Prostate gland (tissue), 2 donors: ENCODE measurements at regions not wholly inside any gene's neighbourhood (a gene's known extent, or its start where the extent isn't known, plus 50 kb on each side); places are given as distances from the start of the nearest gene placed in this dataset.

Source experiments
- DNase-seq: peaks from one replicate; pipeline ENCODE4 v3.0.0-alpha.2; 2019; ENCODE audit warnings: low spot score
- H3K27ac ChIP-seq, 2 donors: fragments of 200-600 bp; sonication (generic); 2 replicates each; pipeline ENCODE4 v1.5.1; 2017 to 2019
- H3K27me3 ChIP-seq: fragments of 200-600 bp; sonication (generic); replicated peaks from 2 replicates; pipeline ENCODE4 v1.5.1; 2019; ENCODE audit not compliant: insufficient read depth
- H3K36me3 ChIP-seq, 2 donors: fragments of 200-600 bp; sonication (generic); 1 replicate in 1 of 2; 2 replicates in 1 of 2; pipeline versions ENCODE4 v1.5.1 to v1.8.1; 2017 to 2019
- H3K4me1 ChIP-seq: fragments of 200-600 bp; sonication (generic); replicated peaks from 2 replicates; pipeline ENCODE4 v1.5.1; 2019
- H3K4me3 ChIP-seq, 2 donors: fragments of 200-600 bp; sonication (generic); 2 replicates each; pipeline ENCODE4 v1.5.1; 2017 to 2019
- H3K9me3 ChIP-seq: fragments of 200-600 bp; sonication (generic); 2 replicates; pipeline ENCODE4 v1.5.1; 2017
- POLR2A ChIP-seq: fragments of 450-650 bp; IDR thresholded peaks from one replicate; pipeline ENCODE4 v1.6.1; 2016; ENCODE audit warnings: antibody characterized with exemption, mild to moderate bottlenecking
- POLR2AphosphoS5 ChIP-seq: sonication (generic); formaldehyde crosslinking; IDR thresholded peaks from one replicate; pipeline ENCODE4 v1.6.1; 2017; ENCODE audit warnings: antibody characterized with exemption
- WGBS: methylation state at CpG from one replicate; pipeline ENCODE4 v1.1.5; 2018; 5-methylcytosine and 5-hydroxymethylcytosine counted together
- intact Hi-C: fragments of 100-400 bp; cut with DNase I; formaldehyde crosslinking; loops from one replicate; pipeline ENCODE4 v1.14.2; 2022
- TF ChIP-seq, protein P1 (sequence below), 4 experiments: fragments of 200-600 bp in 2 of 4; fragments of 450-650 bp in 2 of 4; sonication (generic) in 2 of 4; IDR thresholded peaks; 1 replicate in 3 of 4; 2 replicates in 1 of 4; pipeline ENCODE4 v1.5.1; 2016 to 2019; ENCODE audit warnings: antibody characterized with exemption in 4 of 4, mild to moderate bottlenecking in 2 of 4, moderate library complexity in 2 of 4

GRCh38 chr2:155703048-155703447 is 629.5 kb downstream of the NR4A2 start:
- 87% methylated on average over 3 of the region's 3 CpGs for WGBS

DNA sequence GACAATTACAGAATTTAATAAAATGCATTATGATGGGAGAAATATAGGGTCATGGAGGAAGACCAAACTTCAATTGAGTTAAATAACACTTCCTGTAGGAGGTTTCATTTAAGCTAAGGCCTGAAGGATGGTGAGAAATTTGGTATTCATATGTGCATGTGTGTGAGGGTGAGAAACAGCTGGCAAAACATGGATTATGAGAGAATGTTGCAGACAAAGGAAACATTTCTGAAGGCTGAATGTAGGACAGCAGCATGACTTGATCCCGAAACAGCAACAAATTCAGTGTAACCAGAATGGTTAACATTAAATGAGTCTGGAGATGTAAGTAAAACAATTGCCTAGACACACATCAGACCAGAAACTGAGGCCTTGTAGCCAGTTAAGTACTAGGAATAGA is 630.8 kb downstream of the NR4A2 start:
- Histone ChIP-seq H3K27me3 (no peaks in the 10 kb centered on the region), H3K27ac (no peak overlapping the region), H3K36me3 (no peaks in the 10 kb centered on the region), H3K4me1 (no peaks in the 10 kb centered on the region), H3K4me3 (no peak overlapping the region), H3K9me3 (no peaks in the 10 kb centered on the region)
- WGBS: 93% methylated on average over 1 of the region's 1 CpG
- intact Hi-C loops: no loop called here
- no peak for TF ChIP-seq POLR2A
- TF ChIP-seq POLR2AphosphoS5: no peak
- TF ChIP-seq, protein P1, sequence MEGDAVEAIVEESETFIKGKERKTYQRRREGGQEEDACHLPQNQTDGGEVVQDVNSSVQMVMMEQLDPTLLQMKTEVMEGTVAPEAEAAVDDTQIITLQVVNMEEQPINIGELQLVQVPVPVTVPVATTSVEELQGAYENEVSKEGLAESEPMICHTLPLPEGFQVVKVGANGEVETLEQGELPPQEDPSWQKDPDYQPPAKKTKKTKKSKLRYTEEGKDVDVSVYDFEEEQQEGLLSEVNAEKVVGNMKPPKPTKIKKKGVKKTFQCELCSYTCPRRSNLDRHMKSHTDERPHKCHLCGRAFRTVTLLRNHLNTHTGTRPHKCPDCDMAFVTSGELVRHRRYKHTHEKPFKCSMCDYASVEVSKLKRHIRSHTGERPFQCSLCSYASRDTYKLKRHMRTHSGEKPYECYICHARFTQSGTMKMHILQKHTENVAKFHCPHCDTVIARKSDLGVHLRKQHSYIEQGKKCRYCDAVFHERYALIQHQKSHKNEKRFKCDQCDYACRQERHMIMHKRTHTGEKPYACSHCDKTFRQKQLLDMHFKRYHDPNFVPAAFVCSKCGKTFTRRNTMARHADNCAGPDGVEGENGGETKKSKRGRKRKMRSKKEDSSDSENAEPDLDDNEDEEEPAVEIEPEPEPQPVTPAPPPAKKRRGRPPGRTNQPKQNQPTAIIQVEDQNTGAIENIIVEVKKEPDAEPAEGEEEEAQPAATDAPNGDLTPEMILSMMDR (IDR thresholded peaks at IDR 0.05): no peak
- no peak for DNase-seq

More at GRCh38 chr2:155703048-155703447, 629.5 kb downstream of the NR4A2 start:
- no peak overlapping the region for H3K4me3 ChIP-seq
- no peaks in the 10 kb centered on the region for H3K4me1 ChIP-seq
- TF ChIP-seq POLR2AphosphoS5: no peak
- no peak for TF ChIP-seq POLR2A
- TF ChIP-seq, protein P1 (IDR thresholded peaks at IDR 0.05): no peak
- no peaks in the 10 kb centered on the region for H3K9me3 ChIP-seq
- H3K36me3 ChIP-seq: no peaks in the 10 kb centered on the region
- no peaks in the 10 kb centered on the region for H3K27me3 ChIP-seq
- intact Hi-C loops: no loop called here
- no peak for DNase-seq
- no peak overlapping the region for H3K27ac ChIP-seq

DNA sequence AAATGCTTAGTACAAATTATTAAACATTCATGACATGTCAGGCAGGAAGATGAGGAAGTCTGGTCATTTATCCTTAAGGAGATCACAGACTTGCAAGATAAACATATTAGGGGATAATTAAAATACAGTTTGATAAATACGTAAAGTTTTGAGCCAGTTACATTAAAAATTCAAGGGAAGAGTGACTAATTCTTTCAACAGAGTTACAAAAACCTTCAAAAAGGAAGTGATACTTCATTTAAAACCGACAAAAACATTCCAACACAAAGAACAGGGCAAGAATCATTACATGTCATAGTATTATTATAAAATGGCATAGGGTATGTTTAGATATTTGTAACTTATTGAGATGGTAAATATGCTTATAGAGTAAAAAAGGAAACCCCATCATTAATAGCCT is 636.0 kb downstream of the NR4A2 start:
- no peaks in the 10 kb centered on the region for H3K36me3 ChIP-seq
- intact Hi-C loops: no loop called here
- H3K4me1 ChIP-seq: no peaks in the 10 kb centered on the region
- no peaks in the 10 kb centered on the region for H3K9me3 ChIP-seq
- no peaks in the 10 kb centered on the region for H3K27me3 ChIP-seq
- 57% methylated on average over 2 of the region's 2 CpGs for WGBS
- TF ChIP-seq, protein P1 (IDR thresholded peaks at IDR 0.05): no peak
- TF ChIP-seq POLR2AphosphoS5 (no peak), POLR2A (no peak)
- no peak for DNase-seq
- H3K4me3 ChIP-seq: no peak overlapping the region
- no peak overlapping the region for H3K27ac ChIP-seq

DNA sequence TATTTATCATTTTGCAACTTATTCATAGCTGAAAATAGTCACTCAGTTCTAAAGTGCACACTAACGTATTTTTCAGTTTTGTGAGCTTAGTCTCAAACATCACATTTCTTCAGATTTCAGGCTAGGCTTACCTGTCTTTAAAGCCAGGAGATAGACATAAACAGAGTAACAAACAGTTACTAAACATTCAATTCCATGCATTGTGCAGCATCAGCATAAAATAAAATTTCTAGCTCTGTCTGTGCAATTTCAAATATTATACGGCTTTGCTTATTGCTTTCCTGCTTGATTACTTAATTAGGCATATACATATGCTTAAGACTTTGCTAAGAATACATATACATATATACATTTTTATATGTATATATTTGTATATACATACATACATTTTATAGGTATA is 637.0 kb downstream of the NR4A2 start:
- Histone ChIP-seq H3K27ac (no peak overlapping the region), H3K4me3 (no peak overlapping the region), H3K4me1 (no peaks in the 10 kb centered on the region), H3K9me3 (no peaks in the 10 kb centered on the region), H3K36me3 (no peaks in the 10 kb centered on the region), H3K27me3 (no peaks in the 10 kb centered on the region)
- intact Hi-C loops: no loop called here
- TF ChIP-seq POLR2A (no peak), POLR2AphosphoS5 (no peak)
- TF ChIP-seq, protein P1 (IDR thresholded peaks at IDR 0.05): no peak
- no peak for DNase-seq
- WGBS: 89% methylated on average over 2 of the region's 2 CpGs

DNA sequence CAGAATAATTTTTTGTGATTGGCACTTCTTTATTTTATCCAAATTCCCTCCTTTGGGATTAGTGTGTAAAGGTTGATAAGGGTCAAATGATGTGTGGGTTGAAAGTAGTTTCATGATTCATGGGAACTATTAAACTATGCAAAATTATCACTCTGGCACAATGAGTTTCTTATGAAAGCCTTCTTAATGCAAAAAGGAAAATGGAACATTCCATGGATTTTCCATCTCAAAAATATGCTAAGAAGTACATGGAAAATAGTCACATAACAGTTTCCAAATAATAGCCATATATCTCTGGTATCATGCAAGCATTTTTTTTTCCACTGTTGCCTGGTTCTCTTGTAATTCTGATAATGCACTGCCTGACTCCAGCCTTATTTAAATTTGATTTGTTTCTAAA is 639.7 kb downstream of the NR4A2 start:
- no peaks in the 10 kb centered on the region for H3K4me1 ChIP-seq
- TF ChIP-seq POLR2A: no peak
- intact Hi-C loops: no loop called here
- H3K9me3 ChIP-seq: no peaks in the 10 kb centered on the region
- H3K27me3 ChIP-seq: no peaks in the 10 kb centered on the region
- DNase-seq: no peak
- H3K36me3 ChIP-seq: no peaks in the 10 kb centered on the region
- no peak overlapping the region for H3K4me3 ChIP-seq
- H3K27ac ChIP-seq: no peak overlapping the region
